ENCODE measurements at regions not wholly inside any gene's neighbourhood (a gene's known extent, or its start where the extent isn't known, plus 50 kb on each side); places are given as distances from the start of the nearest gene placed in this dataset.

GRCh38 chr5:123756816-123757215 is 244.8 kb downstream of the CSNK1G3 start:
- no peak overlapping the region for H4K5ac ChIP-seq (ENCODE audit: insufficient read length, low read depth, low read length)
- no peak overlapping the region for H3K18ac ChIP-seq (ENCODE audit: extremely low read depth, low read length)
- H4K8ac ChIP-seq (ENCODE audit: extremely low read depth, insufficient read depth, low read length): no peak overlapping the region
- H3K79me2 ChIP-seq (ENCODE audit: control insufficient read depth in 1 of 2, insufficient read depth in 2 of 2, low read length in 2 of 2): no peaks in the 10 kb centered on the region
- no peak overlapping the region for H3K14ac ChIP-seq (ENCODE audit: insufficient read length)
- no peak overlapping the region for H2AK5ac ChIP-seq (ENCODE audit: low read depth, low read length)
- H3K23ac ChIP-seq (ENCODE audit: insufficient read length): no peak overlapping the region
- H3K36me3 ChIP-seq (ENCODE audit: control insufficient read depth in 2 of 4, insufficient read depth in 4 of 4, low read length in 3 of 4): no peaks in the 10 kb centered on the region
- POLR2A ChIA-PET (ENCODE audit: partially characterized antibody): no interaction called here
- H3K27me3 ChIP-seq (replicated peaks in 1 of 4; ENCODE audit: control insufficient read depth in 3 of 4, extremely low read depth in 1 of 4, insufficient read depth in 3 of 4, low read length in 3 of 4): no peaks in the 10 kb centered on the region
- no peak overlapping the region for H3K4ac ChIP-seq (replicated peaks; ENCODE audit: insufficient read length, low read depth, low read length)
- no peaks in the 10 kb centered on the region for H3K79me1 ChIP-seq (ENCODE audit: low read depth, low read length)
- no peak overlapping the region for H2BK20ac ChIP-seq (ENCODE audit: low read length)
- no peak overlapping the region for H3K4me2 ChIP-seq (ENCODE audit: insufficient read depth in 1 of 2, low read depth in 2 of 2, low read length in 2 of 2)
- CTCF ChIA-PET (ENCODE audit: partially characterized antibody): interaction anchor here (0.9 kb wide), 1 partner anchor 14 kb away, joined by 3 read pairs; no protein-coding TSS in a partner anchor
- H3K9ac ChIP-seq (replicated peaks in 1 of 4; ENCODE audit: extremely low read depth in 1 of 4, low read depth in 3 of 4, low read length in 3 of 4): no peak overlapping the region
- H4K91ac ChIP-seq (replicated peaks; ENCODE audit: insufficient read length, low read length): no peak overlapping the region
- H3K4me1 ChIP-seq (replicated peaks in 1 of 4; ENCODE audit: control insufficient read depth in 3 of 4, insufficient read depth in 4 of 4, low read length in 3 of 4): peaks cover 0 to 6% (median 3%) of the 10 kb centered on the region in 4 experiments; a peak in 3 of 7 replicates
- H4K20me1 ChIP-seq (replicated peaks in 1 of 2; ENCODE audit: control insufficient read depth in 1 of 2, insufficient read depth in 2 of 2, low read length in 2 of 2): no peaks in the 10 kb centered on the region
- no peak for FAIRE-seq
- no peak overlapping the region for H2AFZ ChIP-seq (ENCODE audit: low read length)
- no peak overlapping the region for H2BK120ac ChIP-seq (replicated peaks; ENCODE audit: low read depth, low read length)
- no peak overlapping the region for H3K27ac ChIP-seq (ENCODE audit: low read depth, low read length)
- no peak overlapping the region for H2BK15ac ChIP-seq (ENCODE audit: low read length)
- H2BK5ac ChIP-seq (ENCODE audit: low read depth, low read length): no peak overlapping the region
- H3K23me2 ChIP-seq (ENCODE audit: low read depth, low read length): no peaks in the 10 kb centered on the region
- peaks cover 0 to 5% of the 10 kb centered on the region in 2 experiments; a peak in 2 of 4 replicates for H3K9me3 ChIP-seq (ENCODE audit: insufficient read depth in 2 of 2, low read depth in 1 of 2, low read length in 1 of 2)
- H3K56ac ChIP-seq (replicated peaks; ENCODE audit: insufficient read length, low read depth, low read length): no peak overlapping the region
- DNase-seq (ENCODE audit: low read depth in 1 of 2, low spot score in 2 of 2): no peak
- H2BK12ac ChIP-seq (ENCODE audit: low read depth, low read length): no peak overlapping the region
- H3K4me3 ChIP-seq (ENCODE audit: extremely low read depth in 1 of 4, insufficient read depth in 2 of 4, low read depth in 3 of 4, low read length in 4 of 4): no peak overlapping the region
- TF ChIP-seq NANOG (IDR thresholded peaks at IDR 0.05; ENCODE audit: insufficient read depth, low read depth, low read length, poor library complexity, severe bottlenecking) (no peak), BRCA1 (IDR thresholded peaks at IDR 0.05; ENCODE audit: low read depth, low read length) (no peak), ASH2L (IDR thresholded peaks at IDR 0.05; ENCODE audit: low read length) (no peak), BACH1 (IDR thresholded peaks at IDR 0.05; ENCODE audit: low read length) (no peak), RXRA (IDR thresholded peaks at IDR 0.05; ENCODE audit: insufficient read depth, low read depth, low read length) (no peak), TAF1 (IDR thresholded peaks at IDR 0.05; ENCODE audit: low read depth, low read length) (no peak), EZH2 (IDR thresholded peaks at IDR 0.05; ENCODE audit: low read depth, low read length, severe bottlenecking) (no peak), EP300 (IDR thresholded peaks at IDR 0.05; ENCODE audit: borderline replicate concordance in 1 of 2, low read depth in 2 of 2, low read length in 2 of 2) (no peak), TEAD4 (IDR thresholded peaks at IDR 0.05; ENCODE audit: low read depth, low read length) (no peak), HDAC2 (IDR thresholded peaks at IDR 0.05; ENCODE audit: borderline replicate concordance in 1 of 2, low read depth in 2 of 2, low read length in 2 of 2) (no peak), TAF7 (optimal IDR thresholded peaks at IDR 0.05; ENCODE audit: borderline replicate concordance, low read depth, low read length) (no peak), RNF2 (IDR thresholded peaks at IDR 0.05; ENCODE audit: borderline replicate concordance, low read depth, low read length, missing control alignments, poor library complexity, severe bottlenecking) (no peak), RAD21 (IDR thresholded peaks at IDR 0.05 in 1 of 2, conservative IDR thresholded peaks at IDR 0.05 in 1 of 2; ENCODE audit: low read depth in 2 of 2, low read length in 2 of 2) (no peak)
- TF ChIP-seq, protein P1, sequence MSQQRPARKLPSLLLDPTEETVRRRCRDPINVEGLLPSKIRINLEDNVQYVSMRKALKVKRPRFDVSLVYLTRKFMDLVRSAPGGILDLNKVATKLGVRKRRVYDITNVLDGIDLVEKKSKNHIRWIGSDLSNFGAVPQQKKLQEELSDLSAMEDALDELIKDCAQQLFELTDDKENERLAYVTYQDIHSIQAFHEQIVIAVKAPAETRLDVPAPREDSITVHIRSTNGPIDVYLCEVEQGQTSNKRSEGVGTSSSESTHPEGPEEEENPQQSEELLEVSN (IDR thresholded peaks at IDR 0.05): no peak

Measured in H1 (cell line).